SIG-M5 treated with dmso at 0.1 percent for 504 hours (cell line): ENCODE measurements at regions not wholly inside any gene's neighbourhood (a gene's known extent, or its start where the extent isn't known, plus 50 kb on each side); places are given as distances from the start of the nearest gene placed in this dataset.
"Not testable (repeated sequence)": the region's sequence is repeated elsewhere in the genome, so short reads cannot be mapped to it uniquely, and the experiment has no call there.

Source experiments
- DNase-seq: peaks from one replicate; lab custom pipeline; 2025; ENCODE audit not compliant: unreplicated experiment; lab: John Stamatoyannopoulos, UW

DNA sequence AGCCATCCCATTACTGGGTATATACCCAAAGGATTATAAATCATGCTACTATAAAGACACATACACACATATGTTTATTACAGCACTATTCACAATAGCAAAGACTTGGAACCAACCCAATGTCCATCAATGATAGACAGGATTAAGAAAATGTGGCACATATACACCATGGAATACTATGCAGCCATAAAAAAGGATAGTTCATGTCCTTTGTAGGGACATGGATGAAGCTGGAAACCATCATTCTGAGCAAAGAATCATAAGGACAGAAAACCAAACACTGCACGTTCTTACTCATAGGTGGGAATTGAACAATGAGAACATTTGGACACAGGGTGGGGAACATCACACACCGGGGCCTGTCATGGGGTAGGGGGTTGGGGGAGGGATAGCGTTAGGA lies 60.3 kb upstream of the NMU start:
- DNase-seq, result not testable (repeated sequence)

DNA sequence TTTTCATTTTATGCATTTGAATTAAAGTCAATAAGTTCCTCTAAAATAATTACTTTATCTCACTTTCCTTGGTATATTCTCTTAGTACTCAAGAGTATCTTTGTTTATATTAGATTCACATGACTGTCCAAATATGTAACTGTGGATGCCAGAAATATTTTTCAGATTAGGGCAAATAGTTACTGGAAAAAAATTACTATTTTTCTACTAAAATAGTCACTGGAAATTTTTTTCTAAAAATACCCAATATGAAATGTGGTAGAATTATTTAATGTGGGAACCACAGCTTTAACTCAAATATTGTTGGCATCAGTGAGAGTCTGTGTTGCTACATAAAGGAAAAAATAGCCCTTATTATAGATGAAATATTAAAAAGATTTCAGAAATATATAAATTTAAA lies 70.4 kb upstream of the NMU start:
- DNase-seq, result no peak

DNA sequence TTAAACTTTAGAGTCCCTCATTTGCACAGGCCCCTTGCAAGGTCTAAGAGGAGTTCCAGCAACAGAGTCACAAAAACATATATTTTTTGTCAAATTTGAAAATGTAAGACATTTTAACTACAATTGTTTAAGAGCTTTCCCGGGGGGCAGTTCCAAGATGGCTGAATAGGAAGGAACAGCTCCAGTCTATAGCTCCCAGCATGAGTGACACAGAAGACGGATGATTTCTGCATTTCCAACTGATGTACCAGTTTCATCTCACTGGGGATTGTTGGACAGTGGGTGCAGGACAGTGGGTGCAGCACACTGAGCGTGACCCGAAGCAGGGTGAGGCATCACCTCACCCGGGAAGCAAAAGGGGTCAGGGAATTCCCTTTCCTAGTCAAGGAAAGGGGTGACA lies 71.4 kb upstream of the NMU start:
- no peak for DNase-seq

DNA sequence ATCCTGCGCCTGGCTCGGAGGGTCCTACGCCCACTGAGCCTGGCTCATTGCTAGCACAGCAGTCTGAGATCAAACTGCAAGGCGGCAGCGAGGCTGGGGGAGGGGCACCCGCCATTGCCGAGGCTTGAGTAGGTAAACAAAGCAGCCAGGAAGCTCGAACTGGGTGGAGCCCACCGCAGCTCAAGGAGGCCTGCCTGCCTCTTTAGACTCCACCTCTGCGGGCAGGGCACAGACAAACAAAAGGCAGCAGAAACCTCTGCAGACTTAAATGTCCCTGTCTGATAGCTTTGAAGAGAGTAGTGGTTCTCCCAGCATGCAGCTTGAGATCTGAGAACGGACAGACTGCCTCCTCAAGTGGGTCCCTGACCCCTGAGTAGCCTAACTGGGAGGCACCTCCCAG lies 71.9 kb upstream of the NMU start:
- not testable (repeated sequence) for DNase-seq

DNA sequence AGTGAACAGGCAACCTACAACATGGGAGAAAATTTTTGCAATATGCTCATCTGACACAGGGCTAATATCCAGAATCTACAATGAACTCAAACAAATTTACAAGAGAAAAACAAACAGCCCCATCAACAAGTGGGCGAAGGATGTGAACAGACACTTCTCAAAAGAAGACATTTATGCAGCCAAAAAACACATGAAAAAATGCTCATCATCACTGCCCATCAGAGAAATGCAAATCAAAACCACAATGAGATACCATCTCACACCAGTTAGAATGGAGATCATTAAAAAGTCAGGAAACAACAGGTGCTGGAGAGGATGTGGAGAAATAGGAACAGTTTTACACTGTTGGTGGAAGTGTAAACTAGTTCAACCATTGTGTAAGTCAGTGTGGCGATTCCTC lies 76.7 kb upstream of the NMU start:
- DNase-seq, result not testable (repeated sequence)

DNA sequence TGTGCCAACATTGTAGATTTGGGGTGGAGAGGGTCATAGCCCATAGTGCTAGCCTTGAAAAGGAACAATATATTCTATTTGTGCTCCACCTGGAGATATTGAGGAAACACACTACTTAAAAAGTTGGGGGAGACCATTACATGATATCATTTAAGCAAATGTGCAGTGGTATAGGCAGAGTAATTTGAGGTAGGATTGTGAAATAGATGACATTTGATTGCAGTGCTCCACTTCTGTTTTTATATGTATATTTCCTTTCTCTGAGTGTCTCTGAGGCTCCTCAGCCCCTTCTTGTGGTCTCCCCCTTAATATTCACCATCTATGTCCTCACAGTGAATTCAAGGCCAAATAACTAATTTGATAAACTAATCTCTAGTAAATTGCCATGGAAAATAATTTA lies 85.6 kb upstream of the NMU start:
- DNase-seq, result no peak

DNA sequence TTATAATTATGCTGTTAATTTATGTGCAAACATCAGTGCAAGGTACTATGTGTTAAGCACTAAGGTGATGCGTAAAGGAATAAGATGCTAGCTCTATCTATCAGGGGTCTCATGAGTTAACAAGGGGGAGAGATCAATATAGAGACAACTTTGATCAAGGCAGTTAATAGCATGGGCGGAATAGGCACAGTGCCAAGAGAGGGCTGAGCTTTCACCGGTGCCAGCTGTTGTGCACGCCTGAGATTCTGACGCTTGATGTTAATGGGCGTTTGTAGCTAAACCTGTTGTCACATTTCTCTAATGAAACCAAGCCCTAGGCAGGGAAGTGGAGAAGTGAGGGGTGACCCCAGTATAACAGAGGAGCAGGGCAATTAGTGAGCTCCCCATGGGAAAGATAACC lies 86.0 kb upstream of the NMU start:
- no peak for DNase-seq

DNA sequence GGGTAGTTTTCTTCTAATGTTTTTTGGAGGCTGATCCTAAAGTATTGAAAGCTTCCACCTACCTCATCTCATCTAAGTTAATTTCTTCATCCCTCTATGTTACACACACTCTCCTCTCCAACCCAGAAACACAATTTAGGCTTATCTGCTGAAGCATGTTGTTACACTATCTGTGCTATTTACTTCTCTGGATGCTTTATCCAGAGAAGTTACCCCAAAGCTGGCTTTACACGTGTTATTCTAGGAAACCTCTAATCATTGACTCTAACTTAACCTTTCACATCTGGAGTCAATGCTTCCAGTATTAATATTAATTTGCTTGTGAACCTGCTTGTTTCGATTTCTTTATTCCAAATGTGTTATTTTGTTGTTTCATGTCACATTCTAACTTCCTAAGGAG lies 87.3 kb upstream of the NMU start:
- no peak for DNase-seq

DNA sequence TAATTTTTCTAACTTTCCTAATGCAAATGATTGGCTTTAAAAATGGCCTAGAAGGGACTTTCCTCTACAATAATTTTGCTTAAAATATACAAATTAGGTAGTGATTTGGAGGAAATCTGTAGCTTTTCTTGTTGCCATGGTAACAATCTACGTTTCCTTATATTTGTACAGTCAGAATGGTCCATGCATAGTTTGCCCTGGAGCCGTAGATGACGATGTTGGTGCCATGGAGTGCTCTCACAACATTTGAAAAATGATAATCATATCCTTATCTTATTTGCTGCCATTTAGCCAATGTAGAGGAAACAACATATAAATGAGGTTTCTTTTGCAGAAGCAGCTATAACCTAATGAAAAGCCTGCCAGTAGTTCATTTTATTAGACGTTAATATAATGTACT lies 89.0 kb upstream of the NMU start:
- no peak for DNase-seq

DNA sequence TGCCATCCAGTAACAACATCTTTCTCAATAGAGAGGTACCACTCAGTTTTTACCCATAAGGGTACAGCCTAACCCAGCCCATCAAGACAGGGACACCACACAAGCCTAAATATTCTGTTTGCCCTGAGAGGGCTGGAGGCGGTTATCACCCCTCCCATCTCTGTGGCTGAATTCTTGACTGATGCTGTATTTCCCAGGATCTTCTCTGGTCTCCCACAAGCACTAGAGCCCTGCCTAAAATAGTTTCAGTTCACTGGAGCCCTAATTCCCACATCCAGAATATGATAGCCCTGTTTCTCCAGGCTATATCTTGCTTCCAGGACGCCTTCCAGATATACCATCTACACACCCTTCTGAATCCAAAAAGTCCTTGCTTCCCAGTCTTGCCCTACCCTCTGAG lies 91.6 kb upstream of the NMU start:
- DNase-seq, result no peak

DNA sequence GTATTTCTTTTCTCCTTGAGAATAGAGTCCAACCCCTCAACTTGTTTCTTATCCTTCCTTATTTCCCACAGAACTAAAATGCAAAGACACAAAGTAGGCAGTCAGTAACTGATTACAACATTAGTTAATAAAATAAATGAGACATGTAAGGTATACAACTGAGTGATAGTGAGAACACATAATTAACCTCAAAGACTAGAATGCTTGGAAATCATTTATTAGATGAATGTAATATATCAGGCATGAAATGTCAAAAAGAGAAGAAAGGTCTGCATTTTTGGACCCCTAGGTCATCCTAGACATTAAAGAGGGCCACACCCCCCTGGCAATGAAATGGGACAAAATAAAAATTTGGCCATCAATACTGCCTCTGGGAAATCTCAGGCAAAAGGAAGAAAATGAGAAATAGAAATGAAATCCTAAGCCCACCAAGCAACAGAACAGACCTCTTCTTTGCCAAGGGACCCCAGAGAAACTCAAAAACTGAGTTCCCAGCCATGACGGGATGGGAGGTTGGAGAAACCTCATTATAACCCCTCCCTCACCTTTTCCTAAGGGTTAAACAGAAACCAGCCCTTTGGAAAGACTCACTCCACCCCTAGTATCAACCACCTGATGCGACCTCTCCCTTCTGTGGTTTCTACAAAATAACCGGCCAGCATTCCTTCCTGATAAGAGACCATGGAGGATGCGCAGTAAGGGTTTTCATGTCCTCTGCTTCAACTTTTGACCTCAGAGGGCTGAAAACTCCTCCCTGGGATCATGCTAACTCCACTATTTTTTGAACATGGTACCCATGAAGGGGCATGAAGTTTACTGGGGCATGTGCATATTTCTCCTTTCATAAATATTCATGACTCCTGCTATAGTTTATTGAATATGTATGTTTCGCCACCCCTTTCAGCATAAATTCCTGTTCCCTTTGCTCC lies 90.0 kb upstream of the EXOC1L start:
- no peak for DNase-seq

DNA sequence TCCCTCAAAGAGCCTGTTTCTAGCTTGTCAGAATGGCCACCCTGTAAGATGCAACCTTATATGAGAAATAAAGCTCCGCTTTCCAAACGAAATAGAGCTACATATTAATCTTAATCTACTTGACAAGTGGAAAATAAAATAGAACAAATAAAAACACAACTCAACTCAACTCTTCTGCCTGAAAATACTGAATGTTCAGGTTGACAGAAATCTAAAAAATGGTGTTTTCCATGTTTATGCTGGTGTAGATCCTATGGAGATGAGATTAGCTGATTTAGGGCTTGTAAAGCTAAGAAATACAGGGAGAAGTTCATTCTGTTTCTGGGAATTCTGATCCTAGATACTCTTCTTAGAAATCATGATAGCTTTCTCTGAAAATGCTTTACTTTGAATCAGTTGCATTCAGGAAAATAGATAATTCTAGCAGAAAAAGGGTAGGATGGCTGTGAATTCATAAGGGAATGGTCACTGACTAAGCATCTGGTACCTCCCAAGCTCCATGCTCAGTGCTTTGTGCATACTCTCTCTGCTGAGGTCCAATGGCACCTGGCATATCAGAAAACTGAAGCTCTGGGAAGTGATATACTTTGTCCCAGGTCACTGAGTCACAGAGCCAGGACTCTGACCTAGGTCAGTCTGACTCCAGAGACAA lies 89.2 kb upstream of the EXOC1L start:
- DNase-seq, result no peak

DNA sequence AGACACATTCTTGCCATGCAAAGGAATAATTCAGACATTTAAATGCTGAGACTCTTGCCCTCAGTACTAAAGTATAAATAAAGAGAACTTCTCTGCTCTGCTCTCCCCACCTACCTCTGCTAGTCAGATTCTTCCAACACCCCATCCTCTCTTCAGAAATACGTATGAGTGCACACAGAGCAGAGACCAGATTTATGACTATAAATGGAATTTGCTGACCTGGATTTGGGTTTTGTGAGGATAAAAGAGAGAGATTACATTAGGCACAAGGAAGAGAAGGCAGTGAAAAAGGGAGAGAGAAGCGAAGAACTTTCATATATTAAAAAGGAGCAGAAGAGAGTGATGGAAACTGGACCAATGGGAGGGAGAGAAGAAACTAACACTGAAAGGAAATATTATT lies 87.6 kb upstream of the EXOC1L start:
- no peak for DNase-seq

DNA sequence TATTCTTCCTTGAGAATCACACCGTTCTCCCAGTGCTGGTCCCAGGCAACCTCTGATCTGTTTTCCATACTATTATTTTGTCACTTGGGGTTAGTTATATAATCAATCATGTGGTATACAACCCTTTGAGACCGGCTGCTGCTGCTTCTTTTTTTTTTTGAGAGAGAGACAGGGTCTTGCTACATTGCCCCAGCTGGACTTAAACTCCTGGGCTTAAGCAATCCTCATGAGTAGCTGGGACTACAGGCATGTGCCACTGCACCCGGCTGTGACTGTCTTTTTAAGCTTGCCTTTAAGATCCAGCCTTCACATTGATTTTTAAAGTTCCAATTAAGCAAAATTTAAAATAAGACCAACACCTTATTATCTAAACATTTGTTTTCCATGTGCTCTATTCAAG lies 86.7 kb upstream of the EXOC1L start:
- DNase-seq, result no peak

DNA sequence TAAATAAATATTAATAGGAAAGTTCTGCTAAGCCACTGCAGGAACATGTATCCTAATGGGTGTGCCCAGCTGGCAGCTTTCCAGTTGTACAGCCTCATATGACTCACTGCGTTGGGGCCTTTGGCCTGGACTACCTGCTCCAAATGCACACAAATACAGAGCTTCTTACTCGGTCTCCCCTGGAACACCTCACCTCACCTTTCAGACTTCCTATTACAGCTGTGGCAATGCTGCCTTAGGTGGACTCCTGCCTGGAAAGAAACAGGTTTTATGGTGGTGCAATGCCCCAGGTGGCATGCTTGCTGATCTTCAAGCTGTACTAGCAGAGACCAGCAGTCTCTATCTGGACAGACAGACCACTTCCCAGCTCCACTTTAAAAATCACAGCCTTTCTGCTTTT lies 85.7 kb upstream of the EXOC1L start:
- peak; percentile 23 for DNase-seq

DNA sequence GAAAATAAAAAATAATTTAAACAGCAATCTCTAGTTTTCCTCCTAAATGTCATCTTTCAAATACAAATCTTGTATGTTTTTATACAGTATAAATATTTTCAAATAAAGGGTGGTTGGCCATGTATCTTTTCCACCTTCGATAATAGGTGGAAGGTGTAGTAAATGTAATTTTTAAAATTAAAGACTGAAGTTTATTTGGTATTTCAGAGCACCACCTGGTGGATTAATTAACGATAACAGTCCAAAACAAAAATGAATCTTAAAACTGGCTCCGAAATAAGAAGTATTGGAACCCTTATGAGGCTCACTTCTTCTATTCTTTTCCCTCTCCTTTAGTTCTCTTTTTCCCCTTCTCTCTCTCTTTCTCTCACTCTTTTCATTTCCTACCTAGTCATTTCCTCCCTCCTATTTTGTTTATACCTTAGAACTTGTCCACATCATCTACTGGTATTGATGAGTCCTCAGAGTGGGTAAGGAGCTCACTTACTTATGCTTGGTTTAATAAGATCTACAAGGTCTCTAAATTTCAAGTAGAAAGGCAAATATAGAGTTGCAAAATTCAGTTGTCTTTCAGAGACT lies 82.9 kb upstream of the EXOC1L start:
- DNase-seq, result peak; percentile 2

DNA sequence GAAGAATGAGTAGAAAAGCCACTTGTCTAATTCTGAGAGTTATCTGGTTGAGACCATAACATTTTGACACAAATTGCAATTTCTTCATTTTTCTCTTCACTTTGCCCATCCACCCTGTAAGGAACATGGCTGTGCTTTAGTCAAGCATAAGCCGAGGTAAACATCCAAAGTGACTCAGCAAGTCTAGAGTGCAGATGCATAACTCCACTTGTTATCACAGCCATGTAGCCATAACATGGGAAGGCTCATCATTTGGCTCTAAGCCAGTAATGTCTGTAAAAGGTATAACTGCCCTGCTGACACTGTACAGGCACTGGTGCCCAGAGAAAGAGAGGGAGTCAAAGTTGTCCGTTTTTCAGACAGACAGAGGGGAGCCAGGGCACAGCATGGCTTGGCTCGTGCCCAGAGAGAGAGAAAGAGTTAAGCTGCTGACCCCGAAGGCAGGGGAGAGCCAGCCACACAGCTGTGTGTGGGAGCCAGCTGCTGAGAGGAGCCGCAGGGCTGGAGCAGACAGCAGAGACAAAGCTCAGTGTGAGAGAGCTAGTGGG lies 76.9 kb upstream of the EXOC1L start:
- no peak for DNase-seq

DNA sequence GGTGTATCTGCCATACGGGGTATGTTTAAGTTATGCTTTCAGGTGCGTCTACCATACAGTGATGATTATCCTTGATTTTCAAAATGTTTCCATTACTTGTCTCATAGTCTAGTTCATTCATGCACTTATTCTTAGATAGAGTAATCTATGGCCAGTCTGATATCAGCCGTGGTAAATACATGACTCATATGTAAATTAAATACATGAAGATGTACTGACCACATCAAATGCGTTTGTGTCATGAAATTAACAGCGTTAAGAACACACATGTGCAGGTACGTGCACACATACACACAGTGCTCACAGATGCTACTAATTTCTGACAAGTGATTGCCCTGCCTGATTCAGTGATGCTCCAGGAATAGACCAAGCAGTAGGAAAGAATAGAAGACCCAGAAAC lies 75.2 kb upstream of the EXOC1L start:
- DNase-seq, result no peak

DNA sequence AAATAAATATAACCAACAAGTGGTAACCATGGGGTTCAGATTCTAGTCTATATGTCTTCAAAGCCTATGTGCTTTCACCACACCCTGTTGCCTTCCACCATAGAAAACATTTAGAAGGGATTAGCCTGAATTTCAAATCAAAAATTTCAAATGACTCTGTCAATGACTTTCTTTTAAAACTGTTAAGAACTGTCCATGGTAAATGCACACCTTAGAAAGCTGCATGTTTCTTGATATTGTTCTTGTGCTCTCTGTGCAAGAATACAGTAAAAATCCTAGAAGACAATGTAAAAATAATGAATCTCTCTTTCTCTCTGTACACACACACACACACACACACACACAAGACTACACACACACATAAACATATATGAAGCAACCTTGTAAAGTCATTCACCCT lies 74.6 kb upstream of the EXOC1L start:
- no peak for DNase-seq

DNA sequence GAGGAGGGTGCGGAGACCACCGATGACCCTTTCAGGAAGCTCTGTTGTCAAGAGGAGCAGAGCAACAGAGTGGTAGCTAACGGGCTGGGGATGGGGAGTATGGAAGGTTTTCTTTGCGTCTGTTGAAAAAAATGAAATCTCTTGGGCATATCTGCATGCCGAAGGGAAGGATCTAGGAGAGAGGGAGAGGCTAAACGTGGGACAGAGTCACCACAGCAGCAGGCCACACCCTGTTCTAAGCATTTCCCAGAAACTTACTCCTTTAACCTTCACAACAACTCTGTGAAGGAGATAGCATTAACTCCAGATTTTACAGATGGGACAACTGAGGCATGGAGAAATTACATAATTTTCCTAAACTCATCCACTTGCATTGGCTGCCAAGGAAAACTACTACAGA lies 71.8 kb upstream of the EXOC1L start:
- no peak for DNase-seq

DNA sequence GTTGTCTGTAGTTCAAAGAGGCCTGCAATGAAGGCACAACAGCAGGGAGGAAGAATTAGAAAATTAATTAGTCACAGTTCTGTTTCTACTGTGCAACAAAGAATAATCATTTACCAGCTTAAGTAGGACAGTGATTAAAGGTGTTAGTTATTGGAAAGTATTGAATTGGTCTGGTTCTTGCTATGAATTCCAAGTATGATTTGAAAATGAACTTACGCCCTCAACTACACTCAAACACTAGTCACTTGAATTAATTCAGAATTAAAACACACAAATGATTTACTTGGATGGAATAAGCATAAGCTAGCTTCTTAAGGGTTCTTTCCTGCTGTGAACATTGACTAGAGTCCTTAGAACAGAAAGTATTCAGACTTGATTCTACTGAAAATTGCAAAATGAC lies 69.9 kb upstream of the EXOC1L start:
- DNase-seq, result no peak

DNA sequence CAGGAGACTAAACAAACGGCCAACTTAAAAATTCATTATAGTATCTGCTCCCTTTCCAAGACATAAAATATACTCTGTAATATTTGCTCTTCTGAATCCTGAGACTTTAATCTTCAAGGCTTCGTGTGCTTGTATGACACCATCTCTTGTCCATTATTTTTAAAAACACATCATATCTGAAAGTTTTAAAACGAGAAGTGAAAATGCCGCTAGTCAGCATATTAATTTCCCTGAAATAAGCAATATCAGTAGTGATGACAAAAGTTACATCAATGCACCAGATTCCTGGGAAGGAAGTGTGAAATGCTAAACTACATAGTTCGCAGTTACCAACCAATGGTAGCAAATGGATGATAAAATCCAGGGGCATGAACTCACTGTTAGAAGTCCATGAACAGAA lies 66.8 kb upstream of the EXOC1L start:
- DNase-seq, result no peak
